Breast epithelium (tissue), 4 donors: ENCODE measurements at regions not wholly inside any gene's neighbourhood (a gene's known extent, or its start where the extent isn't known, plus 50 kb on each side); places are given as distances from the start of the nearest gene placed in this dataset.

Experiments used
- DNase-seq, 2 donors: peaks; one replicate each; pipeline ENCODE4 v3.0.0-alpha.2; 2019; ENCODE audit warnings: low spot score in 2 of 2
- H3K27ac ChIP-seq, 2 donors: fragments of 200-600 bp; sonication (generic) in 1 of 2; one replicate each; pipeline ENCODE4 v1.5.1; 2016 to 2019; ENCODE audit warnings: mild to moderate bottlenecking in 1 of 2
- H3K27me3 ChIP-seq, 2 donors: fragments of 200-600 bp; sonication (generic) in 1 of 2; one replicate each; pipeline versions ENCODE4 v1.5.1 to v1.6.0; 2017 to 2019; ENCODE audit warnings: control low read depth in 1 of 2, mild to moderate bottlenecking in 1 of 2
- H3K36me3 ChIP-seq: fragments of 200-600 bp; one replicate; pipeline ENCODE4 v1.5.1; 2019
- H3K4me1 ChIP-seq, 2 donors: fragments of 200-600 bp; sonication (generic); one replicate each; pipeline ENCODE4 v1.5.1; 2016 to 2019; ENCODE audit warnings: control low read depth in 1 of 2
- H3K4me3 ChIP-seq, 3 donors: fragments of 200-600 bp; sonication (generic); 1 replicate in 2 of 3; 2 replicates in 1 of 3; pipeline ENCODE4 v1.5.1; 2016 to 2019; ENCODE audit warnings: mild to moderate bottlenecking in 3 of 3, moderate library complexity in 2 of 3
- H3K9me3 ChIP-seq, 2 donors: fragments of 200-600 bp; sonication (generic) in 1 of 2; one replicate each; pipeline ENCODE4 v1.5.1; 2016 to 2019; ENCODE audit warnings: control low read depth in 1 of 2
- CTCF ChIP-seq, 3 donors: fragments of 450-650 bp; IDR thresholded peaks; one replicate each; pipeline ENCODE4 v1.5.1; 2016 to 2017; ENCODE audit warnings: antibody characterized with exemption in 3 of 3, mild to moderate bottlenecking in 3 of 3, moderate library complexity in 3 of 3
- POLR2A ChIP-seq: fragments of 450-650 bp; IDR thresholded peaks from one replicate; pipeline ENCODE4 v1.6.1; 2016; ENCODE audit warnings: antibody characterized with exemption, mild to moderate bottlenecking, moderate library complexity
- POLR2AphosphoS5 ChIP-seq, 3 donors: sonication (generic); formaldehyde crosslinking; IDR thresholded peaks; one replicate each; pipeline ENCODE4 v1.6.1; 2017; ENCODE audit warnings: antibody characterized with exemption in 3 of 3
- intact Hi-C: fragments of 100-400 bp; cut with DNase I; formaldehyde crosslinking; loops from one replicate; pipeline ENCODE4 v1.15.1; 2023; ENCODE audit warnings: low total_unique reads

GRCh38 chr18:75742516-75742915, 315.0 kb upstream of the SMIM21 start:
- Histone ChIP-seq H3K9me3 (no peaks in the 10 kb centered on the region), H3K4me3 (no peak overlapping the region), H3K27ac (no peak overlapping the region), H3K27me3 (no peaks in the 10 kb centered on the region), H3K4me1 (no peaks in the 10 kb centered on the region), H3K36me3 (no peaks in the 10 kb centered on the region)
- intact Hi-C loops = no loop called here
- TF ChIP-seq POLR2AphosphoS5 (IDR thresholded peaks at IDR 0.05) = no peak
- TF ChIP-seq POLR2A = no peak
- TF ChIP-seq CTCF (IDR thresholded peaks at IDR 0.05) = no peak
- no peak for DNase-seq

- H3K4me1 ChIP-seq = no peaks in the 10 kb centered on the region
- H3K27me3 ChIP-seq = no peaks in the 10 kb centered on the region
- intact Hi-C loops = no loop called here
- DNase-seq = no peak
- TF ChIP-seq POLR2A (no peak), POLR2AphosphoS5 (IDR thresholded peaks at IDR 0.05) (no peak), CTCF (IDR thresholded peaks at IDR 0.05) (no peak)
- no peaks in the 10 kb centered on the region for H3K9me3 ChIP-seq
- no peaks in the 10 kb centered on the region for H3K36me3 ChIP-seq
- H3K4me3 ChIP-seq = no peak overlapping the region
- H3K27ac ChIP-seq = no peak overlapping the region
These were observed 312.2 kb upstream of the SMIM21 start for GRCh38 chr18:75739682-75740081.

GRCh38 chr18:75735291-75735690, 307.8 kb upstream of the SMIM21 start:
- H3K4me1 ChIP-seq = no peaks in the 10 kb centered on the region
- no peaks in the 10 kb centered on the region for H3K9me3 ChIP-seq
- intact Hi-C loops = no loop called here
- TF ChIP-seq CTCF (IDR thresholded peaks at IDR 0.05) (no peak), POLR2AphosphoS5 (IDR thresholded peaks at IDR 0.05) (no peak), POLR2A (no peak)
- no peaks in the 10 kb centered on the region for H3K27me3 ChIP-seq
- no peaks in the 10 kb centered on the region for H3K36me3 ChIP-seq
- no peak overlapping the region for H3K27ac ChIP-seq
- no peak overlapping the region for H3K4me3 ChIP-seq
- no peak for DNase-seq

- no peak for DNase-seq
- Histone ChIP-seq H3K27ac (no peak overlapping the region), H3K27me3 (no peaks in the 10 kb centered on the region), H3K4me3 (no peak overlapping the region), H3K9me3 (no peaks in the 10 kb centered on the region), H3K36me3 (no peaks in the 10 kb centered on the region), H3K4me1 (no peaks in the 10 kb centered on the region)
- no peak for TF ChIP-seq CTCF (IDR thresholded peaks at IDR 0.05)
- no peak for TF ChIP-seq POLR2AphosphoS5 (IDR thresholded peaks at IDR 0.05)
- TF ChIP-seq POLR2A = no peak
- intact Hi-C loops = no loop called here
These were observed 302.7 kb upstream of the SMIM21 start for GRCh38 chr18:75730249-75730648.

- intact Hi-C loops = no loop called here
- Histone ChIP-seq H3K4me1 (no peaks in the 10 kb centered on the region), H3K9me3 (no peaks in the 10 kb centered on the region), H3K27me3 (no peaks in the 10 kb centered on the region), H3K36me3 (no peaks in the 10 kb centered on the region), H3K27ac (no peak overlapping the region), H3K4me3 (no peak overlapping the region)
- no peak for DNase-seq
- no peak for TF ChIP-seq POLR2AphosphoS5 (IDR thresholded peaks at IDR 0.05)
- TF ChIP-seq CTCF (IDR thresholded peaks at IDR 0.05) = no peak
- TF ChIP-seq POLR2A = no peak
These were observed 301.1 kb upstream of the SMIM21 start for GRCh38 chr18:75728621-75729020.
